GM23338 (cell line): ENCODE measurements at regions not wholly inside any gene's neighbourhood (a gene's known extent, or its start where the extent isn't known, plus 50 kb on each side); places are given as distances from the start of the nearest gene placed in this dataset.

ENCODE experiments used
- ATAC-seq: fragments of 200-7000 bp; cut with Tn5 transposase; 3 replicates; pipeline ENCODE4 v1.9.1; 2020
- DNase-seq: peaks from one replicate; pipeline ENCODE4 v3.0.0-alpha.2; 2015; ENCODE audit warnings: low spot score
- H2AFZ ChIP-seq: fragments of 200-600 bp; sonication (generic); 2 replicates; pipeline ENCODE4 v1.8.0; 2016; ENCODE audit warnings: antibody characterized with exemption, mild to moderate bottlenecking, moderate library complexity
- H3F3A ChIP-seq: fragments of 200-600 bp; sonication (generic); replicated peaks from 2 replicates; pipeline ENCODE4 v1.8.0; 2017; ENCODE audit warnings: antibody characterized with exemption, mixed run types, low read depth
- H3K27ac ChIP-seq: fragments of 200-600 bp; sonication (generic); 2 replicates; pipeline ENCODE4 v1.6.1; 2016; ENCODE audit warnings: low read depth
- H3K27me3 ChIP-seq: fragments of 200-600 bp; sonication (generic); 2 replicates; pipeline ENCODE4 v1.8.0; 2016; ENCODE audit warnings: mild to moderate bottlenecking, mixed run types, moderate library complexity; ENCODE audit not compliant: insufficient read depth
- H3K36me3 ChIP-seq: fragments of 200-600 bp; sonication (generic); 2 replicates; pipeline ENCODE4 v1.8.0; 2016; ENCODE audit warnings: mild to moderate bottlenecking; ENCODE audit not compliant: insufficient read depth
- H3K4me1 ChIP-seq: fragments of 200-600 bp; sonication (generic); 2 replicates; pipeline ENCODE4 v1.8.0; 2016; ENCODE audit warnings: mild to moderate bottlenecking, moderate library complexity; ENCODE audit not compliant: insufficient read depth
- H3K4me2 ChIP-seq: fragments of 200-600 bp; sonication (generic); 2 replicates; pipeline ENCODE4 v1.7.1; 2017; ENCODE audit warnings: mixed run types
- H3K4me3 ChIP-seq: fragments of 200-600 bp; sonication (generic); 2 replicates; pipeline ENCODE4 v1.6.1; 2016; ENCODE audit warnings: mixed run types
- H3K79me2 ChIP-seq: fragments of 200-600 bp; sonication (generic); replicated peaks from 2 replicates; pipeline ENCODE4 v1.8.0; 2017; ENCODE audit warnings: mild to moderate bottlenecking; ENCODE audit not compliant: insufficient read depth
- H3K9me2 ChIP-seq: fragments of 200-600 bp; sonication (generic); 2 replicates; pipeline ENCODE4 v1.8.0; 2017; ENCODE audit not compliant: insufficient read depth
- H4K20me1 ChIP-seq: fragments of 200-600 bp; sonication (generic); replicated peaks from 2 replicates; pipeline ENCODE4 v1.8.0; 2017; ENCODE audit warnings: mild to moderate bottlenecking; ENCODE audit not compliant: insufficient read depth
- H3K27ac Mint-ChIP-seq: 2 replicates; pipeline ENCODE4 v1.8.0; 2020; ENCODE audit warnings: inconsistent platforms, mild to moderate bottlenecking, moderate library complexity, mixed read lengths
- H3K27me3 Mint-ChIP-seq: 3 replicates; pipeline ENCODE4 v1.8.0; 2022; ENCODE audit warnings: low read depth, mild to moderate bottlenecking, moderate library complexity, mixed read lengths, inconsistent platforms; ENCODE audit not compliant: insufficient read depth, poor library complexity
- H3K36me3 Mint-ChIP-seq: 3 replicates; pipeline ENCODE4 v1.8.0; 2021; ENCODE audit warnings: low read depth, mild to moderate bottlenecking, inconsistent platforms, moderate library complexity, mixed read lengths
- H3K4me1 Mint-ChIP-seq: 3 replicates; pipeline ENCODE4 v1.8.0; 2020; ENCODE audit warnings: mild to moderate bottlenecking, inconsistent platforms, mixed read lengths
- H3K4me3 Mint-ChIP-seq: 3 replicates; pipeline ENCODE4 v1.8.0; 2021; ENCODE audit warnings: moderate library complexity, mild to moderate bottlenecking, inconsistent platforms, mixed read lengths
- H3K9me3 Mint-ChIP-seq: 3 replicates; pipeline ENCODE4 v1.8.0; 2020; ENCODE audit warnings: moderate library complexity, mild to moderate bottlenecking, inconsistent platforms, mixed read lengths
- EZH2 ChIP-seq: fragments of 200-600 bp; sonication (generic); IDR thresholded peaks from one replicate; pipeline ENCODE4 v1.8.0; 2017; ENCODE audit warnings: antibody characterized with exemption, mild to moderate bottlenecking, low read depth; ENCODE audit not compliant: unreplicated experiment
- EZH2phosphoT487 ChIP-seq: fragments of 200-600 bp; sonication (generic); IDR thresholded peaks from one replicate; pipeline ENCODE4 v1.8.1; 2018; ENCODE audit warnings: antibody characterized with exemption; ENCODE audit not compliant: unreplicated experiment
- JUNB ChIP-seq: IDR thresholded peaks from one replicate; pipeline ENCODE4 v1.6.1; 2016; ENCODE audit warnings: antibody characterized with exemption; ENCODE audit not compliant: unreplicated experiment
- NANOG ChIP-seq: IDR thresholded peaks from 2 replicates; pipeline ENCODE4 v1.6.1; 2016; ENCODE audit warnings: antibody characterized with exemption, borderline replicate concordance
- POLR2AphosphoS5 ChIP-seq: IDR thresholded peaks from 2 replicates; pipeline ENCODE4 v1.6.1; 2016; ENCODE audit warnings: antibody characterized with exemption, low read depth
- STAT1 ChIP-seq: IDR thresholded peaks from one replicate; pipeline ENCODE4 v1.6.1; 2016; ENCODE audit warnings: antibody characterized with exemption; ENCODE audit not compliant: unreplicated experiment
- ZNF114 ChIP-seq: fragments of 250-450 bp; sonication (Bioruptor Pico); IDR thresholded peaks from 2 replicates; pipeline ENCODE4 v1.5.0; 2020; ENCODE audit warnings: mild to moderate bottlenecking, moderate library complexity
- ZNF331 ChIP-seq: fragments of 250-450 bp; sonication (Bioruptor Pico); IDR thresholded peaks from 2 replicates; pipeline ENCODE4 v1.5.0; 2020; ENCODE audit warnings: low read depth, mild to moderate bottlenecking, moderate library complexity
- TF ChIP-seq, protein P1 (sequence below): fragments of 250-450 bp; sonication (Bioruptor Pico); IDR thresholded peaks from 2 replicates; pipeline ENCODE4 v1.5.0; 2020; ENCODE audit warnings: mild to moderate bottlenecking, moderate library complexity

DNA sequence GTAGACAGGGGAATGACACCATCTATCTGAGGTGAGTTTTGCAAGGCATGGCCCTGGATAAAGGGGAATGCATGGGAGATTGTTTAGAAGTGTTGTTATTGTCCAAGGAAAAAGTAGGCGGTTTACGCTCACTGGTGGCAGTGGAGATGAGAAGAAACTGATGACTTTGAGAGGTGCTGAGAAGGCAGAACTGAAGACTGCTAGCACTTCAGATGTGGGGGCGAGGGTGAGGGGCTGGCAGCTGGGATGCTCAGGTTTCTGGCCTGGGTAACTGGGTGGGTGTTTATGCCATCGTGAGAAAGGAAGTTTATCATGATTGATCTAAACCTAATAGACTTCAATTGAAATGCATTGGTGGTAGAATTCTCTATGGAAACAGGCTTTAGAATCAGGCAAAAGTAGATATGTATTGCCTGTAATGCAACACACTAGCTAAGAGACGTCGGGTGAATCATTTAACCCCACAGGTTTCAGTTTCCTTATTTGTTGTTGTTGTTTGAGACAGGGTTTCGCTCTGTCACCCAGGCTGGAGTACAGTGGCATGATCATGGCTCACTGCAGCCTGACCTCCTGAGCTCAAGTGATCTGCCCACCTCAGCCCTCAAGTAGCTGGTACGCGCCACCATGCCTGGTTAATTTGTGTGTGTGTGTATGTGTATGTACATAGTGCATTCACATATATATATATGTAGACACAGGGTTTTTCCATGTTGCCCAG lies 123.5 kb downstream of the SLC24A2 start:
- no peaks in the 10 kb centered on the region for H3K27me3 ChIP-seq
- no peaks in the 10 kb centered on the region for H4K20me1 ChIP-seq
- no peak for TF ChIP-seq JUNB
- TF ChIP-seq, protein P1, sequence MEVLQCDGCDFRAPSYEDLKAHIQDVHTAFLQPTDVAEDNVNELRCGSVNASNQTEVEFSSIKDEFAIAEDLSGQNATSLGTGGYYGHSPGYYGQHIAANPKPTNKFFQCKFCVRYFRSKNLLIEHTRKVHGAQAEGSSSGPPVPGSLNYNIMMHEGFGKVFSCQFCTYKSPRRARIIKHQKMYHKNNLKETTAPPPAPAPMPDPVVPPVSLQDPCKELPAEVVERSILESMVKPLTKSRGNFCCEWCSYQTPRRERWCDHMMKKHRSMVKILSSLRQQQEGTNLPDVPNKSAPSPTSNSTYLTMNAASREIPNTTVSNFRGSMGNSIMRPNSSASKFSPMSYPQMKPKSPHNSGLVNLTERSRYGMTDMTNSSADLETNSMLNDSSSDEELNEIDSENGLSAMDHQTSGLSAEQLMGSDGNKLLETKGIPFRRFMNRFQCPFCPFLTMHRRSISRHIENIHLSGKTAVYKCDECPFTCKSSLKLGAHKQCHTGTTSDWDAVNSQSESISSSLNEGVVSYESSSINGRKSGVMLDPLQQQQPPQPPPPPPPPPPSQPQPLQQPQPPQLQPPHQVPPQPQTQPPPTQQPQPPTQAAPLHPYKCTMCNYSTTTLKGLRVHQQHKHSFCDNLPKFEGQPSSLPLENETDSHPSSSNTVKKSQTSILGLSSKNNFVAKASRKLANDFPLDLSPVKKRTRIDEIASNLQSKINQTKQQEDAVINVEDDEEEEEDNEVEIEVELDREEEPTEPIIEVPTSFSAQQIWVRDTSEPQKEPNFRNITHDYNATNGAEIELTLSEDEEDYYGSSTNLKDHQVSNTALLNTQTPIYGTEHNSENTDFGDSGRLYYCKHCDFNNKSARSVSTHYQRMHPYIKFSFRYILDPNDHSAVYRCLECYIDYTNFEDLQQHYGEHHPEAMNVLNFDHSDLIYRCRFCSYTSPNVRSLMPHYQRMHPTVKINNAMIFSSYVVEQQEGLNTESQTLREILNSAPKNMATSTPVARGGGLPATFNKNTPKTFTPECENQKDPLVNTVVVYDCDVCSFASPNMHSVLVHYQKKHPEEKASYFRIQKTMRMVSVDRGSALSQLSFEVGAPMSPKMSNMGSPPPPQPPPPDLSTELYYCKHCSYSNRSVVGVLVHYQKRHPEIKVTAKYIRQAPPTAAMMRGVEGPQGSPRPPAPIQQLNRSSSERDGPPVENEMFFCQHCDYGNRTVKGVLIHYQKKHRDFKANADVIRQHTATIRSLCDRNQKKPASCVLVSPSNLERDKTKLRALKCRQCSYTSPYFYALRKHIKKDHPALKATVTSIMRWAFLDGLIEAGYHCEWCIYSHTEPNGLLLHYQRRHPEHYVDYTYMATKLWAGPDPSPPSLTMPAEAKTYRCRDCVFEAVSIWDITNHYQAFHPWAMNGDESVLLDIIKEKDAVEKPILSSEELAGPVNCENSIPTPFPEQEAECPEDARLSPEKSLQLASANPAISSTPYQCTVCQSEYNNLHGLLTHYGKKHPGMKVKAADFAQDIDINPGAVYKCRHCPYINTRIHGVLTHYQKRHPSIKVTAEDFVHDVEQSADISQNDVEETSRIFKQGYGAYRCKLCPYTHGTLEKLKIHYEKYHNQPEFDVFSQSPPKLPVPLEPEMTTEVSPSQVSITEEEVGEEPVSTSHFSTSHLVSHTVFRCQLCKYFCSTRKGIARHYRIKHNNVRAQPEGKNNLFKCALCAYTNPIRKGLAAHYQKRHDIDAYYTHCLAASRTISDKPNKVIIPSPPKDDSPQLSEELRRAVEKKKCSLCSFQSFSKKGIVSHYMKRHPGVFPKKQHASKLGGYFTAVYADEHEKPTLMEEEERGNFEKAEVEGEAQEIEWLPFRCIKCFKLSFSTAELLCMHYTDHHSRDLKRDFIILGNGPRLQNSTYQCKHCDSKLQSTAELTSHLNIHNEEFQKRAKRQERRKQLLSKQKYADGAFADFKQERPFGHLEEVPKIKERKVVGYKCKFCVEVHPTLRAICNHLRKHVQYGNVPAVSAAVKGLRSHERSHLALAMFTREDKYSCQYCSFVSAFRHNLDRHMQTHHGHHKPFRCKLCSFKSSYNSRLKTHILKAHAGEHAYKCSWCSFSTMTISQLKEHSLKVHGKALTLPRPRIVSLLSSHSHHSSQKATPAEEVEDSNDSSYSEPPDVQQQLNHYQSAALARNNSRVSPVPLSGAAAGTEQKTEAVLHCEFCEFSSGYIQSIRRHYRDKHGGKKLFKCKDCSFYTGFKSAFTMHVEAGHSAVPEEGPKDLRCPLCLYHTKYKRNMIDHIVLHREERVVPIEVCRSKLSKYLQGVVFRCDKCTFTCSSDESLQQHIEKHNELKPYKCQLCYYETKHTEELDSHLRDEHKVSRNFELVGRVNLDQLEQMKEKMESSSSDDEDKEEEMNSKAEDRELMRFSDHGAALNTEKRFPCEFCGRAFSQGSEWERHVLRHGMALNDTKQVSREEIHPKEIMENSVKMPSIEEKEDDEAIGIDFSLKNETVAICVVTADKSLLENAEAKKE (CRISPR knock-in tag): no peak
- no peak for TF ChIP-seq EZH2phosphoT487
- TF ChIP-seq NANOG: no peak
- Mint-ChIP-seq H3K36me3 (peaks cover 3% of the 10 kb centered on the region; the same call in 1 of the 3 replicates), H3K4me3 (no peak overlapping the region), H3K27ac (no peak overlapping the region), H3K9me3 (0 out of 3 replicates have a peak, but pooled peaks cover 3% of the 10 kb centered on the region), H3K27me3 (peaks cover 2% of the 10 kb centered on the region), H3K4me1 (no peaks in the 10 kb centered on the region; the same call in 1 of the 3 replicates)
- H2AFZ ChIP-seq: no peak overlapping the region
- H3K27ac ChIP-seq: no peak overlapping the region
- no peaks in the 10 kb centered on the region for H3K79me2 ChIP-seq
- DNase-seq (no peak), ATAC-seq (no peak)
- H3K4me1 ChIP-seq: no peaks in the 10 kb centered on the region
- H3K36me3 ChIP-seq: no peaks in the 10 kb centered on the region
- no peaks in the 10 kb centered on the region for H3F3A ChIP-seq
- 0 out of 2 replicates have a peak, but pooled peaks cover 3% of the 10 kb centered on the region for H3K9me2 ChIP-seq
- no peak overlapping the region for H3K4me2 ChIP-seq
- no peak overlapping the region for H3K4me3 ChIP-seq

DNA sequence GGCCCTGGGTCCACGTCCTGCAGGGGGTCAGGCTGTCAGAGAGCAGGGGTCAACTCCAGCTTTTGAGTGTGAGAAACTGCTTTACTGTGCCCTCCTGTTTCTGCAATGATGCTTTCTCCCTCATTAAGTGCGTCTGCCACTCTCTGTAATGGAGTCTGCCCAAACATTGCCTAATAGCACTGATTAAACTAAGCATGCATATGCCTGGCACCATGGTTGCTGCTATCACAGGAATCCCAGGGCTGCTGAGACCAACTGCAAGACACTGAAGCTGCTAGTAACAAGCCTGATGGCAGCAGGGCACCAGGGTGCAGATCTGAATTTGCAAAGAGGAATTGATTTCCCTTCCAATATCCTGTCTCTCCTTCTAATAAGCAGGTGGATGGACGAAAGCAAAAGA lies 125.3 kb downstream of the SLC24A2 start:
- Mint-ChIP-seq H3K27me3 (peaks cover under 1% of the 10 kb centered on the region), H3K4me3 (no peak overlapping the region), H3K36me3 (peaks cover 3% of the 10 kb centered on the region; the same call in 1 of the 3 replicates), H3K4me1 (peaks cover 7% of the 10 kb centered on the region), H3K27ac (no peak overlapping the region), H3K9me3 (0 out of 3 replicates have a peak, but pooled peaks cover 3% of the 10 kb centered on the region)
- Histone ChIP-seq H3K27ac (no peak overlapping the region), H2AFZ (no peak overlapping the region), H3K27me3 (no peaks in the 10 kb centered on the region), H3K4me2 (no peak overlapping the region), H3K79me2 (no peaks in the 10 kb centered on the region), H3K4me3 (no peak overlapping the region), H4K20me1 (no peaks in the 10 kb centered on the region), H3K4me1 (no peaks in the 10 kb centered on the region), H3F3A (no peaks in the 10 kb centered on the region), H3K36me3 (no peaks in the 10 kb centered on the region), H3K9me2 (no peaks in the 10 kb centered on the region)
- DNase-seq: no peak
- ATAC-seq: no peak
- TF ChIP-seq ZNF114 (CRISPR knock-in tag) (no peak), ZNF331 (CRISPR knock-in tag) (no peak), NANOG (no peak), STAT1 (no peak), EZH2phosphoT487 (no peak), EZH2 (no peak), JUNB (no peak), POLR2AphosphoS5 (no peak)
